NCI-H2227 treated with DMSO at 0.1 percent for 48 hours (cell line): ENCODE measurements at regions not wholly inside any gene's neighbourhood (a gene's known extent, or its start where the extent isn't known, plus 50 kb on each side); places are given as distances from the start of the nearest gene placed in this dataset.

ENCODE experiments used
- DNase-seq: peaks from one replicate; lab custom pipeline; 2025; lab: John Stamatoyannopoulos, UW

GRCh38 chr2:237271698-237272652, 142.0 kb downstream of the COL6A3 start:
- no peak for DNase-seq
